MM.1S (cell line): ENCODE measurements at regions not wholly inside any gene's neighbourhood (a gene's known extent, or its start where the extent isn't known, plus 50 kb on each side); places are given as distances from the start of the nearest gene placed in this dataset.

Experiments
- DNase-seq: peaks from one replicate; pipeline ENCODE4 v3.0.0-alpha.2; 2015
- H2AFZ ChIP-seq: fragments of 300-600 bp; sonication (generic); 2 replicates; pipeline ENCODE4 v1.6.0; 2016; ENCODE audit warnings: antibody characterized with exemption, low read length
- H3F3A ChIP-seq: fragments of 300-600 bp; sonication (generic); 2 replicates; pipeline ENCODE4 v1.6.1; 2016; ENCODE audit warnings: mild to moderate bottlenecking, antibody characterized with exemption, low read length, moderate library complexity, mixed read lengths; ENCODE audit not compliant: insufficient read depth
- H3K27ac ChIP-seq: fragments of 300-600 bp; sonication (generic); 2 replicates; pipeline ENCODE4 v1.5.1; 2016; ENCODE audit warnings: mild to moderate bottlenecking, low read length
- H3K27me3 ChIP-seq: fragments of 300-600 bp; sonication (generic); replicated peaks from 2 replicates; pipeline ENCODE4 v1.6.0; 2016; ENCODE audit warnings: low read length; ENCODE audit not compliant: insufficient read depth
- H3K36me3 ChIP-seq: fragments of 300-600 bp; sonication (generic); replicated peaks from 2 replicates; pipeline ENCODE4 v1.6.1; 2016; ENCODE audit warnings: mild to moderate bottlenecking, low read length, mixed read lengths; ENCODE audit not compliant: insufficient read depth
- H3K4me1 ChIP-seq: fragments of 300-600 bp; sonication (generic); 2 replicates; pipeline ENCODE4 v1.6.1; 2016; ENCODE audit warnings: low read length, mixed read lengths
- H3K4me2 ChIP-seq: fragments of 300-600 bp; sonication (generic); 2 replicates; pipeline ENCODE4 v1.6.0; 2016; ENCODE audit warnings: low read depth, low read length
- H3K4me3 ChIP-seq: fragments of 300-600 bp; sonication (generic); 2 replicates; pipeline ENCODE4 v1.5.1; 2016; ENCODE audit warnings: low read length, mixed read lengths
- H3K79me2 ChIP-seq: fragments of 300-600 bp; sonication (generic); 2 replicates; pipeline ENCODE4 v1.6.1; 2016; ENCODE audit warnings: mixed run types, low read length, mixed read lengths
- H3K9ac ChIP-seq: fragments of 300-600 bp; sonication (generic); 2 replicates; pipeline ENCODE4 v1.6.1; 2016; ENCODE audit warnings: low read length, mixed read lengths
- H3K9me2 ChIP-seq: fragments of 300-600 bp; sonication (generic); replicated peaks from 2 replicates; pipeline ENCODE4 v1.6.1; 2016; ENCODE audit warnings: mild to moderate bottlenecking, low read length, mixed read lengths; ENCODE audit not compliant: insufficient read depth
- H3K9me3 ChIP-seq: fragments of 300-600 bp; sonication (generic); replicated peaks from 2 replicates; pipeline ENCODE4 v1.6.1; 2016; ENCODE audit warnings: mild to moderate bottlenecking, low read length, mixed read lengths; ENCODE audit not compliant: insufficient read depth
- H4K20me1 ChIP-seq: fragments of 300-600 bp; sonication (generic); 2 replicates; pipeline ENCODE4 v1.6.1; 2016; ENCODE audit warnings: mild to moderate bottlenecking, low read length, moderate library complexity, mixed read lengths; ENCODE audit not compliant: insufficient read depth
- EZH2 ChIP-seq: fragments of 300-600 bp; sonication (generic); optimal IDR thresholded peaks from 2 replicates; pipeline ENCODE3; 2017; ENCODE audit warnings: low read depth, mild to moderate bottlenecking, antibody characterized with exemption, low read length, mixed read lengths
- EZH2phosphoT487 ChIP-seq: fragments of 300-600 bp; sonication (generic); IDR thresholded peaks from 2 replicates; pipeline ENCODE4 v1.6.1; 2018; ENCODE audit warnings: antibody characterized with exemption, low read length
- TF ChIP-seq, protein P1 (sequence below): fragments of 300-600 bp; sonication (generic); IDR thresholded peaks from 2 replicates; pipeline ENCODE4 v1.5.1; 2016; ENCODE audit warnings: antibody characterized with exemption, low read length, mixed read lengths

- peaks cover 67% of the 10 kb centered on the region for H3K27me3 ChIP-seq
- no peaks in the 10 kb centered on the region for H3K4me1 ChIP-seq
- no peak overlapping the region for H3K4me3 ChIP-seq
- no peaks in the 10 kb centered on the region for H3K9me3 ChIP-seq
- no peaks in the 10 kb centered on the region for H3K79me2 ChIP-seq
- H3K9ac ChIP-seq, result no peak overlapping the region
- H2AFZ ChIP-seq, result no peak overlapping the region
- no peak overlapping the region for H3K27ac ChIP-seq
- no peak overlapping the region for H3K4me2 ChIP-seq
- H3F3A ChIP-seq, result no peaks in the 10 kb centered on the region
- no peak for DNase-seq
- no peaks in the 10 kb centered on the region for H3K36me3 ChIP-seq
- no peaks in the 10 kb centered on the region for H4K20me1 ChIP-seq
- no peaks in the 10 kb centered on the region for H3K9me2 ChIP-seq
- TF ChIP-seq EZH2 (no peak), EZH2phosphoT487 (no peak)
- TF ChIP-seq, protein P1, sequence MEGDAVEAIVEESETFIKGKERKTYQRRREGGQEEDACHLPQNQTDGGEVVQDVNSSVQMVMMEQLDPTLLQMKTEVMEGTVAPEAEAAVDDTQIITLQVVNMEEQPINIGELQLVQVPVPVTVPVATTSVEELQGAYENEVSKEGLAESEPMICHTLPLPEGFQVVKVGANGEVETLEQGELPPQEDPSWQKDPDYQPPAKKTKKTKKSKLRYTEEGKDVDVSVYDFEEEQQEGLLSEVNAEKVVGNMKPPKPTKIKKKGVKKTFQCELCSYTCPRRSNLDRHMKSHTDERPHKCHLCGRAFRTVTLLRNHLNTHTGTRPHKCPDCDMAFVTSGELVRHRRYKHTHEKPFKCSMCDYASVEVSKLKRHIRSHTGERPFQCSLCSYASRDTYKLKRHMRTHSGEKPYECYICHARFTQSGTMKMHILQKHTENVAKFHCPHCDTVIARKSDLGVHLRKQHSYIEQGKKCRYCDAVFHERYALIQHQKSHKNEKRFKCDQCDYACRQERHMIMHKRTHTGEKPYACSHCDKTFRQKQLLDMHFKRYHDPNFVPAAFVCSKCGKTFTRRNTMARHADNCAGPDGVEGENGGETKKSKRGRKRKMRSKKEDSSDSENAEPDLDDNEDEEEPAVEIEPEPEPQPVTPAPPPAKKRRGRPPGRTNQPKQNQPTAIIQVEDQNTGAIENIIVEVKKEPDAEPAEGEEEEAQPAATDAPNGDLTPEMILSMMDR, result no peak
Measured at GRCh38 chr19:33890569-33890968, 93.9 kb downstream of the KCTD15 start.

DNA sequence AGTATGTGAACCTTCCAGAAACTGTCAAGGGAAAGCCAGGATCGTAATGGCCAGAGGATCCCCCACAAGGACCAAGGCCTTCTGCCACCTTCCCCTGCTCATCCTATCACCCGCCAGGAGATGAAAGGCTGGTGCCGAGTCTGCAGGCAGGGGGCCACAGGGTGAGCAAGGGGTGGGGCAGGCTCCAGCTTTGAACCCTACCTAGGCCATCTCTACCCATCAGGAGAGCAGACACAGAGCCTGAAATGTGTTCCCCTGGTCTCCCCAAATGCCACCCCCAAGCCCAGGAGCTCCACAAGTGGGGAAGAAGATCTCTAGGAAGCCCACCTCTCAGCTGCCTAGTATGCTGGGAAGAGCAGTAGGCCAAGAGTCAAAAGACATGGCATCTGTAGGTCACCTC, 95.1 kb downstream of the KCTD15 start:
- TF ChIP-seq EZH2phosphoT487 (no peak), EZH2 (no peak)
- TF ChIP-seq, protein P1, result no peak
- DNase-seq, result no peak
- Histone ChIP-seq H3K79me2 (no peaks in the 10 kb centered on the region), H3K4me2 (no peak overlapping the region), H3K27me3 (peaks cover 69% of the 10 kb centered on the region), H3K4me1 (no peaks in the 10 kb centered on the region), H3K4me3 (no peak overlapping the region), H3K36me3 (no peaks in the 10 kb centered on the region), H3K9me2 (no peaks in the 10 kb centered on the region), H3K9me3 (no peaks in the 10 kb centered on the region), H3K27ac (no peak overlapping the region), H3K9ac (no peak overlapping the region), H2AFZ (no peak overlapping the region), H3F3A (no peaks in the 10 kb centered on the region), H4K20me1 (no peaks in the 10 kb centered on the region)

DNA sequence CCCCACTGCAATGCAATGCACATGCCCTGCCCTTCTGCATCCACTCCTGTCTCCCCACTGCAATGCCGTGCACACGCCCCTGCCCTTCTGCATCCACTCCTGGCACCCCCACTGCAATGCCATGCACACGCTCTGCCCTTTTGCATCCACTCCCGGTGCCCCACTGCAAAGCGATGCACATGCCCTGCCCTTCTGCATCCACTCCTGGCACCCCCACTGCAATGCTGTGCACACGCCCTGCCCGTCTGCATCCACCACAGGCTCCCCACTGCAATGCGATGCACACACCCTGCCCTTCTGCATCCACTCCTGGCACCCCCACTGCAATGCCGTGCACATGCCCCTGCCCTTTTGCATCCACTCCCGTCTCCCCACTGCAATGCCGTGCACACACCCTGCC, 98.1 kb downstream of the KCTD15 start:
- H2AFZ ChIP-seq, result no peak overlapping the region
- no peaks in the 10 kb centered on the region for H3K9me3 ChIP-seq
- no peaks in the 10 kb centered on the region for H3K4me1 ChIP-seq
- H3K9ac ChIP-seq, result no peak overlapping the region
- H3K27ac ChIP-seq, result no peak overlapping the region
- no peaks in the 10 kb centered on the region for H3F3A ChIP-seq
- no peak for DNase-seq
- no peak overlapping the region for H3K4me2 ChIP-seq
- H3K79me2 ChIP-seq, result no peaks in the 10 kb centered on the region
- no peaks in the 10 kb centered on the region for H3K36me3 ChIP-seq
- TF ChIP-seq EZH2phosphoT487 (no peak), EZH2 (no peak)
- TF ChIP-seq, protein P1, result no peak
- no peaks in the 10 kb centered on the region for H3K9me2 ChIP-seq
- H3K4me3 ChIP-seq, result no peak overlapping the region
- peaks cover 63% of the 10 kb centered on the region for H3K27me3 ChIP-seq
- no peaks in the 10 kb centered on the region for H4K20me1 ChIP-seq
